HepG2 (cell line): ENCODE measurements at regions not wholly inside any gene's neighbourhood (a gene's known extent, or its start where the extent isn't known, plus 50 kb on each side); places are given as distances from the start of the nearest gene placed in this dataset.

Experiments used
- ATAC-seq: fragments of 200-7000 bp; cut with Tn5 transposase; 3 replicates; pipeline ENCODE4 v1.9.1; 2020; ENCODE audit warnings: mild to moderate bottlenecking, moderate library complexity
- BruUV-seq: library from RNA; stranded (reverse); fragments of 400-500 nt; replicated peaks from 2 replicates; lab custom pipeline; 2021; lab: Mats Ljungman, UMichigan
- CTCF ChIA-PET: fragments of 300-600 bp; formaldehyde crosslinking; extraction: SDS; loops from one replicate; lab custom pipeline; 2021; ENCODE audit warnings: low total read pairs, inconsistent platforms, low intra/inter-chr PET ratio; lab: Yijun Ruan, JAX
- POLR2A ChIA-PET: fragments of 350-600 bp; sonication (Branson Sonifier 250); formaldehyde crosslinking; loops from one replicate; lab custom pipeline; 2020; ENCODE audit warnings: antibody characterized with exemption, inconsistent platforms; lab: Yijun Ruan, JAX
- DNase-seq: peaks from one replicate; pipeline ENCODE4 v3.0.0-alpha.2; 2015; ENCODE audit warnings: low spot score
- FAIRE-seq: peaks from 3 replicates; lab custom pipeline; 2011; peaks lifted over from hg19 to GRCh38; lab: Jason Lieb, UNC
- H2AFZ ChIP-seq: one replicate; pipeline ENCODE4 v1.6.1; 2011; ENCODE audit warnings: low read length, inconsistent platforms
- H3K27ac ChIP-seq: fragments of 300-600 bp; 3 replicates; pipeline ENCODE4 v1.8.0; 2011; ENCODE audit warnings: mixed run types, mild to moderate bottlenecking, mixed read lengths, low read length, inconsistent platforms; ENCODE audit not compliant: insufficient read depth; ENCODE audit errors: extremely low read length
- H3K27me3 ChIP-seq, 2 experiments: fragments of 200-600 bp in 1 of 2; 2 replicates in 1 of 2; 3 replicates in 1 of 2; pipeline versions ENCODE4 v1.6.0 to v1.8.0; 2011; ENCODE audit warnings: low read length in 2 of 2, mild to moderate bottlenecking in 2 of 2, moderate library complexity in 2 of 2, inconsistent platforms in 1 of 2; ENCODE audit not compliant: insufficient read depth in 2 of 2, control insufficient read depth in 1 of 2
- H3K36me3 ChIP-seq, 2 experiments: fragments of 200-600 bp in 1 of 2; replicated peaks in 1 of 2; 2 replicates in 1 of 2; 3 replicates in 1 of 2; pipeline versions ENCODE4 v1.5.1 to v1.8.0; 2011; ENCODE audit warnings: low read length in 2 of 2, inconsistent platforms in 1 of 2; ENCODE audit not compliant: insufficient read depth in 2 of 2, control insufficient read depth in 1 of 2
- H3K4me1 ChIP-seq: 2 replicates; pipeline ENCODE4 v1.5.1; 2012; ENCODE audit warnings: low read length, inconsistent platforms; ENCODE audit not compliant: insufficient read depth
- H3K4me2 ChIP-seq: 2 replicates; pipeline ENCODE4 v1.6.0; 2011; ENCODE audit warnings: low read depth, low read length, inconsistent platforms
- H3K4me3 ChIP-seq, 3 experiments: fragments of 200-600 bp in 1 of 3; sonication (generic), shearing (Covaris generic) in 1 of 3; replicated peaks in 1 of 3; 2 replicates each; pipeline ENCODE4 v1.5.1; 2011 to 2016; ENCODE audit warnings: low read length in 3 of 3, inconsistent platforms in 2 of 3, low read depth in 2 of 3, mild to moderate bottlenecking in 2 of 3, control low read depth in 1 of 3, mixed read lengths in 1 of 3; ENCODE audit not compliant: insufficient read depth in 1 of 3
- H3K79me2 ChIP-seq: one replicate; pipeline ENCODE4 v1.6.1; 2011; ENCODE audit warnings: low read length, inconsistent platforms; ENCODE audit not compliant: insufficient read depth
- H3K9ac ChIP-seq: 2 replicates; pipeline ENCODE4 v1.6.0; 2011; ENCODE audit warnings: mild to moderate bottlenecking, low read depth, low read length, inconsistent platforms; ENCODE audit not compliant: insufficient read depth
- H3K9me3 ChIP-seq: 2 replicates; pipeline ENCODE4 v1.5.1; 2012; ENCODE audit warnings: mild to moderate bottlenecking, low read length
- H4K20me1 ChIP-seq: 2 replicates; pipeline ENCODE4 v1.6.0; 2011; ENCODE audit warnings: inconsistent platforms, mild to moderate bottlenecking, low read length, moderate library complexity; ENCODE audit not compliant: insufficient read depth
- CBFB ChIP-seq: sonication (generic); formaldehyde crosslinking; IDR thresholded peaks from 2 replicates; pipeline ENCODE4 v1.4.0; 2020; ENCODE audit warnings: missing genetic modification reagents
- EED ChIP-seq: sonication (generic); formaldehyde crosslinking; IDR thresholded peaks from 2 replicates; pipeline ENCODE4 v1.5.0; 2020; ENCODE audit warnings: mild to moderate bottlenecking, missing genetic modification reagents
- FOXM1 ChIP-seq: sonication (generic); formaldehyde crosslinking; IDR thresholded peaks from 2 replicates; pipeline ENCODE4 v1.5.0; 2020; ENCODE audit warnings: missing genetic modification reagents
- HNF1B ChIP-seq: sonication (generic); formaldehyde crosslinking; IDR thresholded peaks from 2 replicates; pipeline ENCODE4 v1.5.1; 2020; ENCODE audit warnings: mild to moderate bottlenecking, moderate library complexity, missing genetic modification reagents
- IRF2 ChIP-seq: IDR thresholded peaks from 2 replicates; pipeline ENCODE4 v1.6.1; 2018; ENCODE audit warnings: missing genetic modification reagents, missing compliant biosample characterization
- KLF9 ChIP-seq: IDR thresholded peaks from 2 replicates; pipeline ENCODE4 v1.6.1; 2016; ENCODE audit warnings: low read depth
- MNT ChIP-seq: fragments of 450-650 bp; IDR thresholded peaks from 2 replicates; pipeline ENCODE4 v1.6.1; 2016
- NCOR1 ChIP-seq: fragments of 200-600 bp; sonication (generic); IDR thresholded peaks from 2 replicates; pipeline ENCODE4 v1.7.0; 2017; ENCODE audit warnings: antibody characterized with exemption, low read length, borderline replicate concordance
- NFE2L2 ChIP-seq: fragments of 150-350 bp; IDR thresholded peaks from 2 replicates; pipeline ENCODE4 v1.6.1; 2014; ENCODE audit warnings: low read length
- NONO ChIP-seq, 2 experiments: fragments of 450-650 bp in 1 of 2; sonication (generic) in 1 of 2; formaldehyde crosslinking in 1 of 2; IDR thresholded peaks in 1 of 2; conservative IDR thresholded peaks in 1 of 2; 2 replicates each; pipeline versions ENCODE4 v1.6.1 to v1.8.0; 2017 to 2022; ENCODE audit warnings: mild to moderate bottlenecking in 1 of 2, missing genetic modification reagents in 1 of 2, moderate library complexity in 1 of 2
- STAT6 ChIP-seq: sonication (generic); formaldehyde crosslinking; IDR thresholded peaks from 2 replicates; pipeline ENCODE4 v1.4.0; 2020; ENCODE audit warnings: missing genetic modification reagents, mild to moderate bottlenecking, borderline replicate concordance
- ZBTB14 ChIP-seq: sonication (generic); formaldehyde crosslinking; IDR thresholded peaks from 2 replicates; pipeline ENCODE4 v1.4.0; 2020; ENCODE audit warnings: missing genetic modification reagents
- ZHX1 ChIP-seq: sonication (generic); formaldehyde crosslinking; IDR thresholded peaks from 2 replicates; pipeline ENCODE4 v1.8.1; 2022; ENCODE audit warnings: low read depth, mild to moderate bottlenecking, missing genetic modification reagents
- ZNF3 ChIP-seq: IDR thresholded peaks from 2 replicates; pipeline ENCODE4 v1.7.0; 2017; ENCODE audit warnings: inconsistent platforms
- ZNF354B ChIP-seq: sonication (generic); formaldehyde crosslinking; IDR thresholded peaks from 2 replicates; pipeline ENCODE4 v1.8.0; 2022; ENCODE audit warnings: mild to moderate bottlenecking, missing genetic modification reagents
- ZNF816 ChIP-seq: sonication (generic); formaldehyde crosslinking; IDR thresholded peaks from 2 replicates; pipeline ENCODE4 v1.8.0; 2022; ENCODE audit warnings: missing genetic modification reagents, mild to moderate bottlenecking, borderline replicate concordance
- ZSCAN25 ChIP-seq: sonication (generic); formaldehyde crosslinking; IDR thresholded peaks from 2 replicates; pipeline ENCODE4 v1.8.0; 2022; ENCODE audit warnings: mild to moderate bottlenecking, missing genetic modification reagents
- WGBS: methylation state at CpG from one replicate; pipeline ENCODE4 v1.1.6; 2017; ENCODE audit warnings: low lambda C conversion rate; 5-methylcytosine and 5-hydroxymethylcytosine counted together
- in situ Hi-C: cut with HindIII; loops from 2 replicates; pipeline ENCODE4 v1.10.0; 2017; ENCODE audit warnings: low pct_unique_long_range_greater_than_20kb; ENCODE audit not compliant: extremely low pct_ligation_motif_present
- intact Hi-C: fragments of 100-400 bp; cut with micrococcal nuclease; formaldehyde crosslinking; loops from one replicate; pipeline ENCODE4 v1.10.0; 2022; ENCODE audit not compliant: unreplicated experiment

GRCh38 chr16:80040814-80041213 is 440.3 kb upstream of the MAF start:
- BruUV-seq = no TSS peak
- ATAC-seq = no peak
- POLR2A ChIA-PET = no interaction called here
- no peaks in the 10 kb centered on the region for H3K79me2 ChIP-seq
- no peak overlapping the region for H3K27ac ChIP-seq
- TF ChIP-seq ZHX1 = no peak
- TF ChIP-seq STAT6 = no peak
- no peak for TF ChIP-seq NCOR1
- no peak for TF ChIP-seq NONO (IDR thresholded peaks at IDR 0.05)
- TF ChIP-seq NONO (CRISPR knock-in tag; conservative IDR thresholded peaks at IDR 0.05) = no peak
- TF ChIP-seq MNT = no peak
- no peak for TF ChIP-seq IRF2 (CRISPR knock-in tag)
- no peak for TF ChIP-seq ZNF816 (CRISPR knock-in tag)
- TF ChIP-seq NFE2L2 = no peak
- no peak for TF ChIP-seq HNF1B (CRISPR knock-in tag)
- TF ChIP-seq ZNF3 (CRISPR knock-in tag) = no peak
- no peak for TF ChIP-seq KLF9
- no peak for TF ChIP-seq ZNF354B (CRISPR knock-in tag)
- TF ChIP-seq FOXM1 (CRISPR knock-in tag) = no peak
- no peak for TF ChIP-seq CBFB
- no peak for TF ChIP-seq ZBTB14
- no peak for TF ChIP-seq ZSCAN25 (CRISPR knock-in tag)
- TF ChIP-seq EED (CRISPR knock-in tag) = no peak
- no peaks in the 10 kb centered on the region for H4K20me1 ChIP-seq
- intact Hi-C loops (no loop called here), in situ Hi-C loops (no loop called here)
- H3K4me3 ChIP-seq = no peak overlapping the region
- CTCF ChIA-PET = no interaction called here
- H3K9ac ChIP-seq = no peak overlapping the region
- H3K27me3 ChIP-seq = no peaks in the 10 kb centered on the region
- no peak for DNase-seq
- H3K9me3 ChIP-seq = no peaks in the 10 kb centered on the region
- H3K4me1 ChIP-seq = no peaks in the 10 kb centered on the region
- H3K36me3 ChIP-seq = no peaks in the 10 kb centered on the region
- no peak overlapping the region for H3K4me2 ChIP-seq
- H2AFZ ChIP-seq = no peak overlapping the region
- 33% methylated on average over 3 of the region's 3 CpGs for WGBS
- no peak for FAIRE-seq
